BLaER1 (cell line): ENCODE measurements at regions not wholly inside any gene's neighbourhood (a gene's known extent, or its start where the extent isn't known, plus 50 kb on each side); places are given as distances from the start of the nearest gene placed in this dataset.

Experiments used
- H3K27ac ChIP-seq: shearing (Covaris generic); formaldehyde crosslinking; 2 replicates; pipeline ENCODE4 v1.8.1; 2022
- H3K27me3 ChIP-seq: shearing (Covaris generic); formaldehyde crosslinking; 2 replicates; pipeline ENCODE4 v1.8.1; 2022
- H3K36me3 ChIP-seq: shearing (Covaris generic); formaldehyde crosslinking; 2 replicates; pipeline ENCODE4 v1.8.1; 2022
- H3K4me1 ChIP-seq: shearing (Covaris generic); formaldehyde crosslinking; 2 replicates; pipeline ENCODE4 v1.8.1; 2022
- H3K4me2 ChIP-seq: shearing (Covaris generic); formaldehyde crosslinking; 2 replicates; pipeline ENCODE4 v1.8.1; 2022
- H3K4me3 ChIP-seq: shearing (Covaris generic); formaldehyde crosslinking; 2 replicates; pipeline ENCODE4 v1.8.1; 2022
- H3K9ac ChIP-seq: shearing (Covaris generic); formaldehyde crosslinking; 2 replicates; pipeline ENCODE4 v1.8.1; 2022
- H3K9me3 ChIP-seq: shearing (Covaris generic); formaldehyde crosslinking; 2 replicates; pipeline ENCODE4 v1.8.1; 2022
- H4K20me1 ChIP-seq: shearing (Covaris generic); formaldehyde crosslinking; 2 replicates; pipeline ENCODE4 v1.8.1; 2022
- Cebpa-rat ChIP-seq: shearing (Covaris generic); IDR thresholded peaks from 2 replicates; pipeline ENCODE4 v1.8.1; 2022

DNA sequence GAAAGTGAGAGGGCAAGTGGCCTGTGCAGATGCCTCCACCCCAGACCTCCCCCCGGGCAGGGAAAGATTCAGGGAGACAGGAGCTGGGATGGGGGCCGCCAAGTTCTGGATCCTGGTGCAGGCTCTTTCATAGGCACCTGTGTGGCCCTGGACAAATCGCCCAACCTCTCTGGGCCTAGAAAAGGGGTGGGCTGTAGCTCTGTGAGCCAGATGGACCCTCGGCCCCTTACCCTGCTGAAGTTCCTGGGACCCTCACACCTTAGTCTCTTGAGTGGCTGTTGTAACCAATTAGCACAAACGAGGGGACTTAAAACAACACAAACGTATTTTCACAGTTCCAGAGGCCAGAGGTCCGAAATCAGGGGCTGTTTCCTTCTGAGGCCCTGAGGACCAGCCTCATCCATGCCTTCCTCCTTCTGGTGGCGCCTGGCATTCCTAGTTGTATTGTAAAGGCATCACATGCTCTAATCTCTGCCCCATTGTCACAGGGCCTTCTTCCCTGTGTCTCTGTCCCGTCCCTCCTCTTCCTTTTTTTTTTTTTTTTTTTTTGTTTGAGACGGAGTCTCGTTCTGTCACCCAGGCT lies 352.6 kb downstream of the SEC14L1 start:
- H4K20me1 ChIP-seq, result peaks cover 81% of the 10 kb centered on the region
- H3K4me1 ChIP-seq, result peaks cover 75% of the 10 kb centered on the region
- H3K9me3 ChIP-seq, result no peaks in the 10 kb centered on the region
- H3K36me3 ChIP-seq, result peaks cover 97% of the 10 kb centered on the region
- 0 out of 2 replicates have a peak overlapping the region, but pooled peaks have one; percentile 11 for H3K9ac ChIP-seq
- no peak overlapping the region for H3K4me3 ChIP-seq
- no peak for TF ChIP-seq Cebpa-rat
- no peaks in the 10 kb centered on the region for H3K27me3 ChIP-seq
- H3K4me2 ChIP-seq, result peak overlapping the region; percentile 74
- H3K27ac ChIP-seq, result 0 out of 2 replicates have a peak overlapping the region, but pooled peaks have one; percentile 20

DNA sequence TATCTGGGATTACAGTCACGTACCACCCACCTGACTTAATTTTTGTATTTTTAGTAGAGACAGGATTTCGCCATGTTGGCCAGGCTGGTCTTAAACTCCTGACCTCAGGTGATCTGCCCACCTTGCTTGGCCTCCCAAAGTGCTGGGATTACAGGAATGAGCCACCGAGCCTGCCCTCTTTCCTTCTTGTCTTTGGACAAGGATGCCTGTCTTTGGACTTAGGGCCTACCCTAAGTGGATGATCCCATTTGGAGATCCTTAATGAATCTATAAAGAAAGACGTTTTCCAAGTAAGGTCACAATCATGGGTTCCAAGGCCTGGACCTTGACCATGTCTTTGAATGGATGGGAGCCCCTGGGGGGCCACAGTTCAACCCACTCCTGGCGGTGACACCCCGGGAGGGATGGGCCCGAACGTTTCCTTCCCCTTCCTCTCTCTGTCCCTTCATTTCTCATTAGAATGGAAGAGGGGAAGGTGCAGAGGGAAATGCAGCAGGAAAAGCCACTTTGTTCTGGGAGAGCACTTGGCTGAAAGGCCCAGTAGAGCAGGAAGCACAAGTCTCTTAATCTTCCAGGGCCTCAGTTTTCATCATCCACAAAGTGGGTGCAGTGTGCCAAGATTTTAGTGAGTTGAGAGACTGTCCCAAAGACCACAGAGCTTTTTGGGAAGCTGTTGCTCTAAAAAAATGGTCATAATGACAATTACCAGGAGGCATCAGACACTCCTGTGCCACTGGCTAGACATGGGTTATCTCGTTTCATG lies 353.3 kb downstream of the SEC14L1 start:
- Histone ChIP-seq H3K4me1 (peaks cover 67% of the 10 kb centered on the region), H3K27ac (no peak overlapping the region), H3K27me3 (no peaks in the 10 kb centered on the region), H3K9ac (no peak overlapping the region), H3K9me3 (no peaks in the 10 kb centered on the region), H3K4me2 (peak overlapping the region; percentile 38), H4K20me1 (peaks cover 73% of the 10 kb centered on the region), H3K36me3 (peaks cover 95% of the 10 kb centered on the region), H3K4me3 (no peak overlapping the region)
- no peak for TF ChIP-seq Cebpa-rat

DNA sequence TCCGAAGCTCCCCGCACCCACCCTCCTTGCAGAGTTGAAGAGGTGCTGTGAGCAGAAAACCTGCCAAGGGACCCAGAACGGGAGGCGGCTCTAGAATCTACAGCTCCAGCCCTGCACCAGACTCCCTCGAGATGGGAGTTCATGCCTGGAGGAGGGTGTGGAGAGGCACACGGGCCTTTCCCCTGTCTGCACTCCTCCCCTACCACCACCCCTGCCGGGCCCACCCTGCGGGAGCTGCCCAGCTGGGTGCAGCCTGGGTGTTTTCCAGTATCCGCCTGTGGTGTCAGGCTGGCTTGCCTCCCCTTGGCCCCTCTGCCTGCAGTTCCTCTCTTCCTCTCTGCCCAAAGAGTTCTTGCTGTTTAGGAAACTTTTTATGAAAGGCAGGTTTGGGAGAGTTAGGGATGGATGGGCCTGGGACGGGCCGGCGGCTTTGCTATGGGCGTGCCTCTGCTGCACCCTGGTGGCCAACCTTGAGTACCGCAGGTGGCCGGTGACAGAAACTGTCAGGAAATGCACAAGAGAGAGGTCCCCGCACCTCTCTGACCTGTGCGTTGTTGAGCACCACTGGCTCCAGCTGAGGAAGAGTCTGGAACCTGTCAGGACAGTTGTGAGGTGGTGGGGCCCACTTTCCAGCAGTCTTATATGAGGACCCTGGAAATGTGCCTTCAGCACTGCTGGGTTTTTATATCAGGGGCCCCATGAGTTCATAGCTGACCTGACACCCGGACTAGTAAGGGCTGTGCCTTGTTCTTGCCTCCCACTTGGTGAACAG lies 354.1 kb downstream of the SEC14L1 start:
- H3K9ac ChIP-seq, result peak overlapping the region; percentile 34; the same call in 1 of the 2 replicates
- no peaks in the 10 kb centered on the region for H3K9me3 ChIP-seq
- no peaks in the 10 kb centered on the region for H3K27me3 ChIP-seq
- no peak overlapping the region for H3K4me3 ChIP-seq
- H3K4me2 ChIP-seq, result peak overlapping the region; percentile 38
- TF ChIP-seq Cebpa-rat, result no peak
- peaks cover 95% of the 10 kb centered on the region for H3K36me3 ChIP-seq
- H4K20me1 ChIP-seq, result peaks cover 73% of the 10 kb centered on the region
- H3K27ac ChIP-seq, result peak overlapping the region; percentile 44; the same call in 1 of the 2 replicates
- peaks cover 60% of the 10 kb centered on the region for H3K4me1 ChIP-seq

DNA sequence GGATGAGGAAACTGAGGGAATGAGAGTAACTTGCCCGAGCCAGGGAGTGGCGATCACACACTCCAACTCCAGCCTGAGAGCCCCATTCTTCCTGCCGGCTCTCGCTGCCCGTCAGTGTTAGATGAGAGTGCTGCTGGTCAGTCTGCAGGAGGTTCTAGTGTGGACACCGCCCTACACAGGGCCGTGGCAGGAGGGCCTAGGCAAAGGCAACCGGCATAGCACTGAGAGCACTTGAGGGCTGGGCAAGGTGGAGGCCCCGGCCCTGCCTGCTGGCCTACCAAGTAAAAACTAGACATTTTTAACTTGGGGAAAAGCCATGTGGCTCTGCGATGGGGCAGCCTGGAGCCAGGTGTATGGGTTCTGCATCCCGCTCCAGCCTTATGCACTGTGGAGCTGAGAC lies 354.8 kb downstream of the SEC14L1 start:
- H3K27me3 ChIP-seq, result no peaks in the 10 kb centered on the region
- H3K9ac ChIP-seq, result peak overlapping the region; percentile 34; the same call in 1 of the 2 replicates
- peaks cover 93% of the 10 kb centered on the region for H3K36me3 ChIP-seq
- no peaks in the 10 kb centered on the region for H3K9me3 ChIP-seq
- peak overlapping the region; percentile 44; the same call in 1 of the 2 replicates for H3K27ac ChIP-seq
- H3K4me3 ChIP-seq, result no peak overlapping the region
- peaks cover 52% of the 10 kb centered on the region for H3K4me1 ChIP-seq
- H3K4me2 ChIP-seq, result peak overlapping the region; percentile 38; the same call in 1 of the 2 replicates
- TF ChIP-seq Cebpa-rat, result no peak
- peaks cover 68% of the 10 kb centered on the region for H4K20me1 ChIP-seq

DNA sequence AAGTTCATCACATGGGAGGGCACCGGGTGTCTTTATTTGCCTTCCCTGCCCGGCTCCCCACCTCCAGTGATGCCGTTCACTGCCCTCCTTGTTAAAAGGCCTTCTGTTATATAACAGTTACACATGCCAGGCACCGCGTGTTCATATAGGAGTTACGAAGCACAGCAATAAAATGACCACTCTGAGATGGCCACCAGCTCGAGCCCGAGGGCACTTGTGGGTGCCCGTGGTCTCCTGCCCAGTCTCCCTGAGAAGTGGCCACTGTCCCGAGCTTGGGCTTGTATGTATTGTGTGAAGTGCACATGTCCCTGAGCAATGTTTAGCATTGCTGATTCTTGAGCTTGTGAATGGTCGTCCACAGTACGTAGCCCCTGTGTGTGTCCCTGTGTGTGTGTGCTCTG lies 355.6 kb downstream of the SEC14L1 start:
- Histone ChIP-seq H3K9me3 (no peaks in the 10 kb centered on the region), H3K27me3 (no peaks in the 10 kb centered on the region), H3K9ac (peak overlapping the region; percentile 38; the same call in 1 of the 2 replicates), H3K4me2 (no peak overlapping the region), H3K36me3 (peaks cover 93% of the 10 kb centered on the region), H3K27ac (peak overlapping the region; percentile 46; the same call in 1 of the 2 replicates), H3K4me1 (peaks cover 44% of the 10 kb centered on the region), H3K4me3 (no peak overlapping the region), H4K20me1 (peaks cover 65% of the 10 kb centered on the region)
- TF ChIP-seq Cebpa-rat, result no peak

DNA sequence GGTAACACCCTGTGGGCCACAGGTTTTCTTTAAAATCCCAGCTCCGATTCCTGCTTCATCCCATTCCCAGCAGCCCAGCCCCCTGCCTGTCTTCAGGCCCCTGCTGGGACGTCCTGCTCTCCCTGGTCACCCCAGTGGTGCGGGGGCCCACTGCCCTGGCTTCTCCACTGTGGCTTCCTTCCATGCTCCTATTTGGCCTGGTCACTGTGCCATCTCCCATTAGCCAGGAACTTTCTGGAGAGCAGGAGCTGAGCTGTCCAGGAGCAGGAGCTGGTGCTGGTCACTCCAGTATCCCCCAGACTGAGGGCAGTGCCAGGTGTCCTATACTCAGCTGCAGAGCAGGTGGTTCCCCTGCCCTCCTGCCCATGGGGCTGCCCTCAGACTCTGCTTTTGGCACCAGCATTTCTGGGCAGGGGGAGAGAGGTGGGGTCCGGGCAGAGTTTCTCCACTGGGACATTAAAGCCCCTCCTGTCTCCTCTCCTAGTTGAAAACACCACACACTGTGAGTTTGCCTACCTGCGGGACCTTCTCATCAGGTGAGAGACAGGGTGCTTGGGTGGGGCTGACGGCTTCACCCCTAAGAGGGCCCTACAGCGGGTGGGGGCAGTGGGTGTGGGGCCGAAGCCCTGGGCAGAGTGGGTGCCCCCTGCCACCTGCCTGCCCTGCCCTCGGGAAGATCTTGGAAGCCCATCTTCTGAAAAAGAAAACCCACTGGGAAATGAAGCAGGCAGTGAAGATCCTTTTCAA lies 356.2 kb downstream of the SEC14L1 start:
- Histone ChIP-seq H3K27me3 (no peaks in the 10 kb centered on the region), H3K36me3 (peaks cover 93% of the 10 kb centered on the region), H3K9ac (peak overlapping the region; percentile 38), H3K9me3 (no peaks in the 10 kb centered on the region), H3K27ac (peak overlapping the region; percentile 46), H3K4me2 (no peak overlapping the region), H3K4me1 (peaks cover 38% of the 10 kb centered on the region), H4K20me1 (peaks cover 65% of the 10 kb centered on the region), H3K4me3 (no peak overlapping the region)
- no peak for TF ChIP-seq Cebpa-rat

DNA sequence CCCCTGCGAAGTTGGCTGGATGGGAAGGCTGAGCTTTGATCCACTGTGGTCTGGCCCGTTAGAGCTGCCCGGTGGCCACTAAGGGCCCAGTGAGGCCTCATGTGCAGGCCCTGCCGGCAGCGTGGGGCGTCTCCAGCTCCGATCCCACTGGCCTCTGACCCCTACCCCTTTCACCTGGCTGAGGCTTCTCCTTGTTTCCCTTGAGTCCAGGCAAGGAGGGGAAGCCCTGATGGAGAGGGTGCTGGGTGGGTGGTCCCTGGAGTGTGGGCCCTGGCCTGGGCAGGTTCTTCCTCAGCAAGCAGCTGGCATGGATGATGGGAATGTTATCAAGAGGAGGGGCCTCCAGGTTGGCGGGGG lies 356.8 kb downstream of the SEC14L1 start:
- peaks cover 91% of the 10 kb centered on the region for H3K36me3 ChIP-seq
- H4K20me1 ChIP-seq, result peaks cover 64% of the 10 kb centered on the region
- no peak overlapping the region for H3K4me3 ChIP-seq
- H3K4me1 ChIP-seq, result peaks cover 33% of the 10 kb centered on the region
- peak overlapping the region; percentile 38; the same call in 1 of the 2 replicates for H3K9ac ChIP-seq
- H3K9me3 ChIP-seq, result no peaks in the 10 kb centered on the region
- no peak for TF ChIP-seq Cebpa-rat
- H3K27ac ChIP-seq, result peak overlapping the region; percentile 46
- no peaks in the 10 kb centered on the region for H3K27me3 ChIP-seq
- H3K4me2 ChIP-seq, result no peak overlapping the region

DNA sequence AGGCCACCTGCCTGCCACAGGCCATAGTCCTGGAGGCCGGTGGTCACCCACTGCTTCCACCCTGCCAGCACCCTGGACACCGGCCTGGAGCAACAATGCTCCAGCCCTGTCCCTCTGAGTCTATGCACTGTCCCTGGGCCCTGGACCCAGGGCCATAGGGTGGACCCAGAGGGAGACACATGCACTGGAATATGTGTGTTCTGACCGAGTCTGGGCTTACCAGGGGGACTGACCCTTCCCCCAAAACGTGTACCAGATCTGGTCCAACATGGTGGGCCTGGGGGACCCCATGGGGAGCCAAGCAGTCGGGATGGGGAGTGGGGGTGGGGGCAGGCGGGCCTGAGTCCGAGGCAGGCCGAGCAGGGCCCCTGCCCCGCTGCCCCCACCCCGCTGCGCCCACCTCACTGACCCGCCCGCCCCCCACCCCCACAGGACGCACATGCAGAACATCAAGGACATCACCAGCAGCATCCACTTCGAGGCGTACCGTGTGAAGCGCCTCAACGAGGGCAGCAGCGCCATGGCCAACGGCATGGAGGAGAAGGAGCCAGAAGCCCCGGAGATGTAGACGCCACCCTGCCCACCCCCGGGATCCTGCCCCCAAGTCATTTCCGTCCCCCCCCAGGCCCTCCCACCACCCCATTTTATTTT lies 357.4 kb downstream of the SEC14L1 start:
- Histone ChIP-seq H3K27ac (no peak overlapping the region), H3K9ac (no peak overlapping the region), H3K27me3 (no peaks in the 10 kb centered on the region), H3K4me3 (no peak overlapping the region), H4K20me1 (peaks cover 58% of the 10 kb centered on the region), H3K4me2 (no peak overlapping the region), H3K36me3 (peaks cover 89% of the 10 kb centered on the region), H3K4me1 (peaks cover 26% of the 10 kb centered on the region), H3K9me3 (no peaks in the 10 kb centered on the region)
- no peak for TF ChIP-seq Cebpa-rat
